BLaER1 (cell line): ENCODE measurements at regions not wholly inside any gene's neighbourhood (a gene's known extent, or its start where the extent isn't known, plus 50 kb on each side); places are given as distances from the start of the nearest gene placed in this dataset.
"Not testable (repeated sequence)": the region's sequence is repeated elsewhere in the genome, so short reads cannot be mapped to it uniquely, and the experiment has no call there.

Source experiments
- H3K27ac ChIP-seq: shearing (Covaris generic); formaldehyde crosslinking; 2 replicates; pipeline ENCODE4 v1.8.1; 2022
- H3K27me3 ChIP-seq: shearing (Covaris generic); formaldehyde crosslinking; 2 replicates; pipeline ENCODE4 v1.8.1; 2022
- H3K36me3 ChIP-seq: shearing (Covaris generic); formaldehyde crosslinking; 2 replicates; pipeline ENCODE4 v1.8.1; 2022
- H3K4me1 ChIP-seq: shearing (Covaris generic); formaldehyde crosslinking; 2 replicates; pipeline ENCODE4 v1.8.1; 2022
- H3K4me2 ChIP-seq: shearing (Covaris generic); formaldehyde crosslinking; 2 replicates; pipeline ENCODE4 v1.8.1; 2022
- H3K4me3 ChIP-seq: shearing (Covaris generic); formaldehyde crosslinking; 2 replicates; pipeline ENCODE4 v1.8.1; 2022
- H3K9ac ChIP-seq: shearing (Covaris generic); formaldehyde crosslinking; 2 replicates; pipeline ENCODE4 v1.8.1; 2022
- H3K9me3 ChIP-seq: shearing (Covaris generic); formaldehyde crosslinking; 2 replicates; pipeline ENCODE4 v1.8.1; 2022
- H4K20me1 ChIP-seq: shearing (Covaris generic); formaldehyde crosslinking; 2 replicates; pipeline ENCODE4 v1.8.1; 2022
- Cebpa-rat ChIP-seq: shearing (Covaris generic); IDR thresholded peaks from 2 replicates; pipeline ENCODE4 v1.8.1; 2022

DNA sequence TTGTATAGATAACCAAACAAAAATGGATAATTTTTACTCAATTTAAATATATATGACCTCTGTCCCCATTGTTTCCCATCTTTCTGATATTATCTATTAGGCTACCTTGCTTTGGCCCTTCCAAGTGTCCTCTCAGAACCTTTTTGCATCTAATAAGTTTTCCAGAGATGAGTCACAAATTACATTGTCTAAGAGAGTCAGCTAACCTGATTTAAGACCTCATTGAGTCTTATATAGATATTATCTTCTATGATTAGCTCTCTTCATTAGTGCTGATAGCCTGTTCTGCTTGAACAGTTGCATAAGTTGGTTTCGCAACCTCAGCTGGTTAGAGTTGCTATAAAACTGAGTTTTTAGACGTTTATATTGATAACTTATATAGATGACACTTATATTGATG, 623.1 kb downstream of the LRRC70 start:
- Histone ChIP-seq H4K20me1 (no peaks in the 10 kb centered on the region), H3K36me3 (no peaks in the 10 kb centered on the region)

DNA sequence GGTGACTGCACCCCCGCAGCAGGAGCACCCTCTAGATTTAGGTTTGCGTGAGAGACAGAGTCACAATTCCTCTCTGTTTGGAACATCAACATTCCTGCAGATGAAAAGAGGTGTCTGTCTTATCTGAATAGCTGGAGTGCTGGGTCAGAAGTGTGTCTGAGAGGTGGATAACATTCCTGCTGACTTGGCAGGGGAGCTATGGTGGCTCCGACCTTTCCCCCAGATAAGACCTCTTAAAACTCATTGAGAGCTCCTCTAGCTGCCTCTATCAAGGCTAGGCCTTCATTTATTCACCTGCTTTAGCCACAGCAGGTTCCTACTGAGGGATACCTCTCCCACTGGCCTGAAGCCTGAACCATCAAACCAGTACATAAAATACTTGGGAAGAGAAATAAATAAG, 615.5 kb downstream of the LRRC70 start:
- no peak for TF ChIP-seq Cebpa-rat
- no peak overlapping the region for H3K4me2 ChIP-seq

More for the DNA sequence above, 623.1 kb downstream of the LRRC70 start:
- no peak for TF ChIP-seq Cebpa-rat
- Histone ChIP-seq H3K4me2 (no peak overlapping the region), H3K9ac (no peak overlapping the region), H3K4me3 (no peak overlapping the region), H3K4me1 (no peaks in the 10 kb centered on the region), H3K27me3 (no peaks in the 10 kb centered on the region), H3K9me3 (no peaks in the 10 kb centered on the region), H3K27ac (no peak overlapping the region)

DNA sequence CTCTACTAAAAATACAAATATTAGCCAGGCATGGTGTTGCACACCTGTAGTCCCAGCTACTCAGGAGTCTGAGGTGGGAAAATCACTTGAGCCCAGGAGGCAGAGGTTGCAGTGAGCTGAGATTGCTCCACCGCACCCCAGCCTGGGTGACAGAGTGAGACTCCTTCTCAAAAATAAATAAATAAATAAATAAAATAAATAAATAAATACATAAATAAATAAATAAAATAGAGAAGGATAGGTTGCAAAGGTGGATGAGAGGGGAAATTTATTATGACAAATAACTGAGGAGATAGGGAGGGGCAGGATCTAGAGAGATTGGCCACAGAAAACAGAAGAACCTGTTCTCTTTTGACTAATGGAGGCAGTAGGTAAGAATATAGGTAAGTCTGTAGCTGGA, 601.6 kb downstream of the LRRC70 start:
- not testable (repeated sequence) for H3K36me3 ChIP-seq, H3K4me3 ChIP-seq, H3K4me1 ChIP-seq, H4K20me1 ChIP-seq, H3K27ac ChIP-seq, H3K27me3 ChIP-seq, H3K4me2 ChIP-seq, H3K9ac ChIP-seq
- peaks cover 19% of the 10 kb centered on the region for H3K9me3 ChIP-seq

More for the DNA sequence above, 615.5 kb downstream of the LRRC70 start:
- Histone ChIP-seq H3K9me3 (no peaks in the 10 kb centered on the region), H3K27me3 (no peaks in the 10 kb centered on the region), H3K4me3 (no peak overlapping the region), H3K27ac (no peak overlapping the region), H4K20me1 (no peaks in the 10 kb centered on the region), H3K36me3 (no peaks in the 10 kb centered on the region), H3K9ac (no peak overlapping the region), H3K4me1 (no peaks in the 10 kb centered on the region)

DNA sequence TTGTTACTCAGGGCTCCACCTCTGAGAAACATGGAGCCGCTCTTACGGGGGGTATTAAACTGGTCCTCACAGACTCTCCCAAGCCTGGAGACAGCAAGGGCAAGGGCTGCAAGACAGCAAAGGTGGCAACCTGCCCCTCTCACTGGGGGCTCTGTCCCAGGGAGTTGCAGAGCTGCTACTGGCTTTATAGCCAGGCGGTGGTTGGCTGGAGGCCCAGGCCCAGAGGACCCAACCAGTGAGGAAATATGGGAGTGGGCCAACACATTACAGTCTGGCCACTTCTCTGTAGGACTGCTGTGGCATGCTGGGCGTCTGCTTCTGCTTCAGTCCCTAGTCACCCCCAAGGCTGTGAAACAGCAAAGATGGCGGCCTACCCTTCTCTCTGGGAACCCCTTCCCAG, 597.2 kb downstream of the LRRC70 start:
- no peak for TF ChIP-seq Cebpa-rat
- Histone ChIP-seq H4K20me1 (no peaks in the 10 kb centered on the region), H3K9me3 (peaks cover 8% of the 10 kb centered on the region), H3K4me3 (no peak overlapping the region), H3K27ac (no peak overlapping the region), H3K4me1 (no peaks in the 10 kb centered on the region), H3K27me3 (no peaks in the 10 kb centered on the region), H3K36me3 (no peaks in the 10 kb centered on the region), H3K9ac (no peak overlapping the region), H3K4me2 (no peak overlapping the region)

DNA sequence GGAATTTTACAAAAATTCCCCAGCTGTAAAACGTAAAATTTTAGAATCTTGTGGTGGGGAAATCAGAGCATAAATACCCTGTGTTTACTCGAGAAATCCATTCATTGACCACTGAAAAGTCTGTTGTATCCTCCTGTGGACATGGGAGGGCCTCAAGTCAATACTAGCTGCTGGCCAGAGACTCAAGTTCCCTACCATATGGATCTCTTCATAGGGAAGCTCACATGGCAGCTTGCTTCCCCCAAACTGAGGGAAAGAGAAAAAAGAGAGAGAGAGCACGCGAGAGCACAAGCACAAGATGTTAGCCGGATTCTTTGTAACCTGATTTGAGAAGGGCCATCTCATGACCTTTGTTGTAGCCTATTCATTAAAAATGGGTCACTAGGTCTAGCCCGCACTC, 591.9 kb downstream of the LRRC70 start:
- TF ChIP-seq Cebpa-rat, result no peak
- H3K27ac ChIP-seq, result no peak overlapping the region
- no peaks in the 10 kb centered on the region for H3K36me3 ChIP-seq
- no peaks in the 10 kb centered on the region for H3K27me3 ChIP-seq
- no peak overlapping the region for H3K9ac ChIP-seq
- H3K9me3 ChIP-seq, result no peaks in the 10 kb centered on the region
- H3K4me2 ChIP-seq, result no peak overlapping the region
- no peak overlapping the region for H3K4me3 ChIP-seq
- no peaks in the 10 kb centered on the region for H3K4me1 ChIP-seq
- H4K20me1 ChIP-seq, result no peaks in the 10 kb centered on the region

DNA sequence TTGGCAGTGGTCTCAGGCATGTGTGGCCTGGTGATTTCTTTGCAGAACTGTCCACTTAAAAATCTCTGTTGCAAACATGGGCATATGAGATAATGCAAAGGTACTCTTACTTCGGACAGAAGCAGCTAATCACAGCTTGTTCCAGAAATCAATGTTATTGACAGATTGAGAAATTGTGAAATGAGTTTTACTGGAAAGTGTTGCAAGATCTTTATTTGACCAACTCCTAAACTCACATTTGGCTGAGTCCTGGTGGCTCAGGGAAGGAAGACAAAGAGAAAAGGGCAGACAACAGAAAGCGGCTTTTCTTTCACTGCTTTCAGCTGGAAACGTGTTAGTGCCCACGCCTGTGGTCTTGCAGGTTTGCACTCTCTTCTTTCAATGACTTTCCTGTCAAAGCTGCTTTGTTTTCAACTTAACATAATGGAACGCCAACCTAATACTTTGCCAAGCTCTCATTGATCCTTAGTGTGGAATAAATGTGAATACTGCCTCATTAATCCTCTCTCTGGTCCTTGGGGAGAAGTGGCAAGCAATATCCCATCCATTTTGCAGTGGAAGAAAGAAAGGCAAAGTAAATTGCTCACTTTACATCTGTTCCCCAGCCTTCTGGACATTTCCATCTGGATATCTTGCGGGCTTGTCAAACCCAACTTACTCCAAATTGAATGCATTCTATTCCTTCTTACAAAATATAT, 586.4 kb downstream of the LRRC70 start:
- Histone ChIP-seq H3K27me3 (no peaks in the 10 kb centered on the region), H3K36me3 (no peaks in the 10 kb centered on the region), H3K27ac (no peak overlapping the region), H3K4me1 (no peaks in the 10 kb centered on the region), H3K9me3 (no peaks in the 10 kb centered on the region), H3K4me2 (no peak overlapping the region), H4K20me1 (no peaks in the 10 kb centered on the region), H3K4me3 (no peak overlapping the region), H3K9ac (no peak overlapping the region)
- TF ChIP-seq Cebpa-rat, result no peak

DNA sequence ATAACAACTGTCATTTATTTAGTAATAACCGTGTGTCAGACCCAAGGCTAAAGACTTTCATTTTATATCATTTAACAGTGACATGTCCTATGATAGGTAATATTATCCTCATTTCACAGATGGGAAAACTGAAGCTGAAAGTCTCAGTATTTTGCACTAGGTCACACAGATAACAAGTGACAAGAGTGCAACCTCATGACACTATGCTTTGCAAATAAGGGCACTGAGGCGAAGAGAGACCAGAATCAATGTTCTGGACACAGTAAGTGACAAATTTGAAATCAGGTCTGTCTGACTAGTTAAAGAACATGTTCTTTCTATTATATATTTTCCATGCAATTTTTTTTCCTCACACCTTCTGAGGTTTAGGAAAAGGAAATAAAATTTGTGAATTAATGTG, 585.7 kb downstream of the LRRC70 start:
- Histone ChIP-seq H3K4me2 (no peak overlapping the region), H4K20me1 (no peaks in the 10 kb centered on the region), H3K9me3 (no peaks in the 10 kb centered on the region), H3K27me3 (no peaks in the 10 kb centered on the region), H3K4me1 (no peaks in the 10 kb centered on the region), H3K27ac (no peak overlapping the region), H3K4me3 (no peak overlapping the region), H3K9ac (no peak overlapping the region), H3K36me3 (no peaks in the 10 kb centered on the region)
- no peak for TF ChIP-seq Cebpa-rat

DNA sequence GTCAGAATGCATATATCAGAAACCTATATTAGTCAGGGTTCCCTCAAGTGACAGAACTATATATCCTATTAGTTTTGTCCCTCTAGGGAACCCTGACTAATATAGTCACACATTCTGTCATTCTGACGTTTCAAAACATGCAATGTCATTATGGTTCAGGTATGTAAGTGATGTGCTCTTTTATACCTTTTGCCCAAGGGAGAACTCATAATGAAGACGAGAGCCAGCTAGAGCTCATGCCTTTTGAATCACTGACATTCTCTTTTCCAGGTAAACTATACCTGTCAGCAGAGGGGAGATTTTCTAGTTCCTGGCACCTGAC, 576.7 kb downstream of the LRRC70 start:
- Histone ChIP-seq H3K4me1 (no peaks in the 10 kb centered on the region), H3K36me3 (no peaks in the 10 kb centered on the region), H3K4me3 (no peak overlapping the region), H3K27ac (no peak overlapping the region), H3K9me3 (no peaks in the 10 kb centered on the region), H3K4me2 (no peak overlapping the region), H4K20me1 (no peaks in the 10 kb centered on the region), H3K9ac (no peak overlapping the region), H3K27me3 (no peaks in the 10 kb centered on the region)
- TF ChIP-seq Cebpa-rat, result no peak

DNA sequence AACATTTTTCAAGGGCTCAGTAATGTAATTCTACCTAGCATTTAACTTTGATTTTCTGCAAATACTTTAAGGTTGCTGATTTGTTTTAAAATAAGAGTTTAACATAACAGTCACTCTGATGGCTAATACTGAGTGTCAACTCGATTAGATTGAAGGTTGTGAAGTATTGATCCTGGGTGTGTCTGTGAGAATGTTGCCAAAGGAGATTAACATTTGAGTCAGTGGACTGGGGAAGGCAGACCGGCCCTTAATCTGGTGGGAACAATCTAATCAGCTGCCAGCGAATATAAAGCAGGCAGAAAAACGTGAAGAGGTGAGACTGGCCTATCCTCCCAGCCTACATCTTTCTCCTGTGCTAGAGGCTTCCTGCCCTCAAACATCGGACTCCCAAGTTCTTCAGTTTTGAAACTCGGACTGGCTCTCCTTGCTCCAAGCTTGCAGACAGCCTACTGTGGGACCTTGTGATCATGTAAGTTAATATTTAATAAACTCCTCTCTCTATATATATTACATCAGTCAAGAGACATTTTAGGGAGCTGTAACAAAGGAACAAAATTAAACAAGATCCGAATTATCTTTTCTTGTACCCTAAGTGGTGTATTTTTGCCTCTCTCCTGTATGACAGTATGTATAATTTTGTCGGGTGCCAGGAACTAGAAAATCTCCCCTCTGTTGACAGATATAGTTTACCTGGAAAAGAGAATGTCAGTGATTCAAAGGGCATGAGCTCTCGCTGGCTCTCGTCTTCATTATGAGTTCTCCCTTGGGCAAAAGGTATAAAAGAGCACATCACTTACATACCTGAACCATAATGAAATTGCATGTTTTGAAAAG, 576.1 kb downstream of the LRRC70 start:
- Histone ChIP-seq H3K9me3 (no peaks in the 10 kb centered on the region), H3K4me3 (no peak overlapping the region), H3K27me3 (no peaks in the 10 kb centered on the region), H3K36me3 (no peaks in the 10 kb centered on the region), H3K4me2 (no peak overlapping the region), H3K9ac (no peak overlapping the region), H4K20me1 (no peaks in the 10 kb centered on the region), H3K4me1 (no peaks in the 10 kb centered on the region), H3K27ac (no peak overlapping the region)
- no peak for TF ChIP-seq Cebpa-rat

DNA sequence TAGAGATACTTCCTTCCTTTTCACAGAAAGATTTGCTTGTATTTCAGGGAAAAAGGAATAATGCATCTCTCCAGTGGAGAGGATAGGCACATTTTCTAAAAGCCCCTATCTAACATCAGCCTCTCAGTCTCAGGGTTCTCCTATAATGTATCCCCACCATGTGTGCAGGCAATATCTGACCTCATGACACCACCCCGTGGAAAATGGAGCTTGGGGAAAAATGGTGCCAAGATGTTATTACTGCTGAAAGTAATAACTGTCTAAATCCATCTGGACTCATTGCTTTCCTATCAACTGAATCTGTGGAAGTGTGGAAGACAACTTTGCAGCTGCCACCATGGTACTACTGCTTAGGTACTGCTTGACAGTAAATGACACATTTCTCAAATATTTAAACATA, 574.3 kb downstream of the LRRC70 start:
- no peaks in the 10 kb centered on the region for H3K27me3 ChIP-seq
- no peak for TF ChIP-seq Cebpa-rat
- no peaks in the 10 kb centered on the region for H4K20me1 ChIP-seq
- no peak overlapping the region for H3K9ac ChIP-seq
- H3K9me3 ChIP-seq, result no peaks in the 10 kb centered on the region
- no peaks in the 10 kb centered on the region for H3K36me3 ChIP-seq
- H3K4me3 ChIP-seq, result no peak overlapping the region
- H3K4me1 ChIP-seq, result peaks cover 7% of the 10 kb centered on the region
- no peak overlapping the region for H3K4me2 ChIP-seq
- no peak overlapping the region for H3K27ac ChIP-seq
